SK-N-SH (cell line): ENCODE measurements at regions not wholly inside any gene's neighbourhood (a gene's known extent, or its start where the extent isn't known, plus 50 kb on each side); places are given as distances from the start of the nearest gene placed in this dataset.

ENCODE experiments used
- CTCF ChIA-PET: fragments of 300-600, 350-600 bp; formaldehyde crosslinking; extraction: SDS; loops from one replicate; lab custom pipeline; 2021; lab: Yijun Ruan, JAX
- POLR2A ChIA-PET: fragments of 350-600 bp; sonication (Branson Sonifier 250); formaldehyde crosslinking; extraction: SDS; loops from one replicate; lab custom pipeline; 2020; ENCODE audit warnings: antibody characterized with exemption, inconsistent platforms; lab: Yijun Ruan, JAX
- DNase-seq: peaks from one replicate; pipeline ENCODE4 v3.0.0; 2012
- H2AFZ ChIP-seq: fragments of 200-600 bp; sonication (generic); 2 replicates; pipeline ENCODE4 v1.8.1; 2016; ENCODE audit warnings: antibody characterized with exemption, mild to moderate bottlenecking, low read depth
- H3F3A ChIP-seq: fragments of 200-600 bp; sonication (generic); replicated peaks from 2 replicates; pipeline ENCODE3; 2016; ENCODE audit warnings: antibody characterized with exemption, mild to moderate bottlenecking; ENCODE audit not compliant: insufficient read depth
- H3K27ac ChIP-seq, 2 experiments: fragments of 200-500 bp in 1 of 2; fragments of 200-600 bp in 1 of 2; sonication (Bioruptor generic) in 1 of 2; sonication (generic), shearing (Covaris generic) in 1 of 2; 2 replicates each; pipeline versions ENCODE4 v1.5.1 to v1.6.1; 2014 to 2016; ENCODE audit warnings: low read depth in 2 of 2, inconsistent platforms in 1 of 2, low read length in 1 of 2, mild to moderate bottlenecking in 1 of 2, mixed read lengths in 1 of 2
- H3K27me3 ChIP-seq: fragments of 200-600 bp; sonication (generic), shearing (Covaris generic); 2 replicates; pipeline ENCODE4 v1.6.1; 2016; ENCODE audit warnings: mixed run types; ENCODE audit not compliant: insufficient read depth
- H3K36me3 ChIP-seq, 2 experiments: fragments of 200-500 bp in 1 of 2; fragments of 200-600 bp in 1 of 2; sonication (Bioruptor generic) in 1 of 2; sonication (generic) in 1 of 2; replicated peaks in 1 of 2; 2 replicates each; pipeline versions ENCODE3 to v1.5.1; 2014 to 2016; ENCODE audit warnings: low read length in 1 of 2, mild to moderate bottlenecking in 1 of 2; ENCODE audit not compliant: insufficient read depth in 2 of 2, control insufficient read depth in 1 of 2
- H3K4me1 ChIP-seq, 2 experiments: fragments of 200-500 bp in 1 of 2; fragments of 200-600 bp in 1 of 2; sonication (Bioruptor generic) in 1 of 2; sonication (generic), shearing (Covaris generic) in 1 of 2; 2 replicates each; pipeline versions ENCODE4 v1.5.1 to v1.6.1; 2014 to 2016; ENCODE audit warnings: low read depth in 1 of 2, low read length in 1 of 2, mixed run types in 1 of 2; ENCODE audit not compliant: insufficient read depth in 2 of 2, control insufficient read depth in 1 of 2
- H3K4me2 ChIP-seq: fragments of 200-600 bp; sonication (generic), shearing (Covaris generic); 2 replicates; pipeline ENCODE4 v1.6.1; 2017; ENCODE audit warnings: mixed run types
- H3K4me3 ChIP-seq, 2 experiments: fragments of 200-500 bp in 1 of 2; fragments of 200-600 bp in 1 of 2; sonication (Bioruptor generic) in 1 of 2; sonication (generic), shearing (Covaris generic) in 1 of 2; 2 replicates each; pipeline versions ENCODE4 v1.5.1 to v1.8.1; 2014 to 2016; ENCODE audit warnings: low read depth in 2 of 2, inconsistent platforms in 1 of 2, low read length in 1 of 2, mild to moderate bottlenecking in 1 of 2, mixed read lengths in 1 of 2, moderate library complexity in 1 of 2
- H3K79me2 ChIP-seq: fragments of 200-600 bp; sonication (generic); 2 replicates; pipeline ENCODE4 v1.8.1; 2017; ENCODE audit warnings: mild to moderate bottlenecking; ENCODE audit not compliant: insufficient read depth
- H3K9ac ChIP-seq: fragments of 200-600 bp; sonication (generic); 2 replicates; pipeline ENCODE4 v1.6.1; 2017; ENCODE audit warnings: mixed run types
- H3K9me2 ChIP-seq: fragments of 200-600 bp; sonication (generic); 2 replicates; pipeline ENCODE4 v1.6.1; 2017; ENCODE audit warnings: mixed run types
- H3K9me3 ChIP-seq: fragments of 200-600 bp; sonication (generic); 2 replicates; pipeline ENCODE4 v1.6.1; 2017; ENCODE audit warnings: mixed run types, mild to moderate bottlenecking, moderate library complexity
- H4K20me1 ChIP-seq: fragments of 200-600 bp; sonication (generic); 2 replicates; pipeline ENCODE4 v1.6.1; 2017; ENCODE audit warnings: mild to moderate bottlenecking, mixed run types; ENCODE audit not compliant: insufficient read depth
- FOSL2 ChIP-seq: IDR thresholded peaks from 2 replicates; pipeline ENCODE4 v1.4.0; 2012; ENCODE audit warnings: low read depth, mild to moderate bottlenecking, moderate library complexity, borderline replicate concordance
- FOXM1 ChIP-seq: IDR thresholded peaks from 2 replicates; pipeline ENCODE4 v1.4.0; 2012; ENCODE audit warnings: low read depth, mild to moderate bottlenecking
- MEF2A ChIP-seq: IDR thresholded peaks from 2 replicates; pipeline ENCODE4 v1.4.0; 2012; ENCODE audit warnings: low read depth, borderline replicate concordance
- MXI1 ChIP-seq: IDR thresholded peaks from 2 replicates; pipeline ENCODE4 v1.6.1; 2012; ENCODE audit warnings: mild to moderate bottlenecking, low read depth, low read length, improper control_type of control experiment
- NFIC ChIP-seq: IDR thresholded peaks from 2 replicates; pipeline ENCODE4 v1.4.0; 2012; ENCODE audit warnings: borderline replicate concordance
- POLR2AphosphoS5 ChIP-seq: IDR thresholded peaks from 2 replicates; pipeline ENCODE4 v1.6.1; 2012; ENCODE audit warnings: low read depth, low read length
- SMC3 ChIP-seq: IDR thresholded peaks from 2 replicates; pipeline ENCODE4 v1.6.1; 2012; ENCODE audit warnings: low read depth, low read length, improper control_type of control experiment
- TCF12 ChIP-seq: IDR thresholded peaks from 2 replicates; pipeline ENCODE4 v1.4.0; 2012
- WGBS: methylation state at CpG from one replicate; pipeline ENCODE4 v1.1.6; 2017; ENCODE audit warnings: low lambda C conversion rate; 5-methylcytosine and 5-hydroxymethylcytosine counted together
- TF ChIP-seq, protein P1 (sequence below): IDR thresholded peaks from 2 replicates; pipeline ENCODE4 v1.4.0; 2012; ENCODE audit warnings: low read depth, borderline replicate concordance
- TF ChIP-seq, protein P2 (sequence below): IDR thresholded peaks from 2 replicates; pipeline ENCODE4; 2012
- TF ChIP-seq, protein P3 (sequence below): IDR thresholded peaks from 2 replicates; pipeline ENCODE4 v1.4.0; 2012; ENCODE audit warnings: low read depth
- TF ChIP-seq, protein P4 (sequence below): fragments of 150-350 bp; IDR thresholded peaks from 2 replicates; pipeline ENCODE4 v1.6.1; 2017; ENCODE audit warnings: antibody characterized with exemption, low read length, low read depth, borderline replicate concordance
- TF ChIP-seq, protein P5 (sequence below): fragments of 150-350 bp; IDR thresholded peaks from 2 replicates; pipeline ENCODE4 v1.6.1; 2016; ENCODE audit warnings: mild to moderate bottlenecking, low read depth, low read length

DNA sequence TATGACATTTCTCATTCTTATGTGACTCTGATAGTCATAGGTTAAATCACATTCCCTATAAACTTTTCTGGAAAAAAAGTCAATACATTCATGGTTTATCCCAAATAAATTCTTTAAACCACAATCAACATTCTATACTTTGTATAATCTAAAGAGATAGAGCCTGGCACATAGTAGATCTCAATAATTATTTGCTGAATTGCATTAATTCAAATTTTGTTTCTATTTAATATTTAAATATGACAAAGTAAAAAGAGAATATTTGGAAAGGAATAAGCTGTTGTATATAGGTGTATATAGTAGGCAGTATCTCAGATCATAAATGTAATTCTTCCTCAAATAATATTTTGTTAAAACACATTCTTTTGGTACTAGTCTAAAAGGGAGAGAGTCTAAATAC, 102.2 kb upstream of the USP15 start:
- Histone ChIP-seq H3K4me2 (no peak overlapping the region), H3K9ac (no peak overlapping the region), H2AFZ (no peak overlapping the region), H4K20me1 (no peaks in the 10 kb centered on the region), H3F3A (no peaks in the 10 kb centered on the region), H3K79me2 (no peaks in the 10 kb centered on the region), H3K4me1 (no peaks in the 10 kb centered on the region), H3K9me2 (no peaks in the 10 kb centered on the region), H3K4me3 (no peak overlapping the region), H3K36me3 (no peaks in the 10 kb centered on the region), H3K27ac (no peak overlapping the region), H3K27me3 (no peaks in the 10 kb centered on the region)
- CTCF ChIA-PET: no interaction called here
- no peak for DNase-seq
- POLR2A ChIA-PET: no interaction called here
- TF ChIP-seq, protein P1, sequence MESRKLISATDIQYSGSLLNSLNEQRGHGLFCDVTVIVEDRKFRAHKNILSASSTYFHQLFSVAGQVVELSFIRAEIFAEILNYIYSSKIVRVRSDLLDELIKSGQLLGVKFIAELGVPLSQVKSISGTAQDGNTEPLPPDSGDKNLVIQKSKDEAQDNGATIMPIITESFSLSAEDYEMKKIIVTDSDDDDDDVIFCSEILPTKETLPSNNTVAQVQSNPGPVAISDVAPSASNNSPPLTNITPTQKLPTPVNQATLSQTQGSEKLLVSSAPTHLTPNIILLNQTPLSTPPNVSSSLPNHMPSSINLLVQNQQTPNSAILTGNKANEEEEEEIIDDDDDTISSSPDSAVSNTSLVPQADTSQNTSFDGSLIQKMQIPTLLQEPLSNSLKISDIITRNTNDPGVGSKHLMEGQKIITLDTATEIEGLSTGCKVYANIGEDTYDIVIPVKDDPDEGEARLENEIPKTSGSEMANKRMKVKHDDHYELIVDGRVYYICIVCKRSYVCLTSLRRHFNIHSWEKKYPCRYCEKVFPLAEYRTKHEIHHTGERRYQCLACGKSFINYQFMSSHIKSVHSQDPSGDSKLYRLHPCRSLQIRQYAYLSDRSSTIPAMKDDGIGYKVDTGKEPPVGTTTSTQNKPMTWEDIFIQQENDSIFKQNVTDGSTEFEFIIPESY: no peak
- TF ChIP-seq, protein P2, sequence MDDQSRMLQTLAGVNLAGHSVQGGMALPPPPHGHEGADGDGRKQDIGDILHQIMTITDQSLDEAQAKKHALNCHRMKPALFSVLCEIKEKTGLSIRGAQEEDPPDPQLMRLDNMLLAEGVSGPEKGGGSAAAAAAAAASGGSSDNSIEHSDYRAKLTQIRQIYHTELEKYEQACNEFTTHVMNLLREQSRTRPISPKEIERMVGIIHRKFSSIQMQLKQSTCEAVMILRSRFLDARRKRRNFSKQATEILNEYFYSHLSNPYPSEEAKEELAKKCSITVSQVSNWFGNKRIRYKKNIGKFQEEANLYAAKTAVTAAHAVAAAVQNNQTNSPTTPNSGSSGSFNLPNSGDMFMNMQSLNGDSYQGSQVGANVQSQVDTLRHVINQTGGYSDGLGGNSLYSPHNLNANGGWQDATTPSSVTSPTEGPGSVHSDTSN: no peak
- TF ChIP-seq POLR2AphosphoS5 (no peak), FOXM1 (no peak), TCF12 (no peak), MEF2A (no peak), FOSL2 (no peak), NFIC (no peak), MXI1 (no peak)
- TF ChIP-seq, protein P3, sequence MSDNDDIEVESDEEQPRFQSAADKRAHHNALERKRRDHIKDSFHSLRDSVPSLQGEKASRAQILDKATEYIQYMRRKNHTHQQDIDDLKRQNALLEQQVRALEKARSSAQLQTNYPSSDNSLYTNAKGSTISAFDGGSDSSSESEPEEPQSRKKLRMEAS: no peak
- TF ChIP-seq, protein P4, sequence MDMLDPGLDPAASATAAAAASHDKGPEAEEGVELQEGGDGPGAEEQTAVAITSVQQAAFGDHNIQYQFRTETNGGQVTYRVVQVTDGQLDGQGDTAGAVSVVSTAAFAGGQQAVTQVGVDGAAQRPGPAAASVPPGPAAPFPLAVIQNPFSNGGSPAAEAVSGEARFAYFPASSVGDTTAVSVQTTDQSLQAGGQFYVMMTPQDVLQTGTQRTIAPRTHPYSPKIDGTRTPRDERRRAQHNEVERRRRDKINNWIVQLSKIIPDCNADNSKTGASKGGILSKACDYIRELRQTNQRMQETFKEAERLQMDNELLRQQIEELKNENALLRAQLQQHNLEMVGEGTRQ: no peak
- TF ChIP-seq, all 33 proteins: peak for 0
- H3K9me3 ChIP-seq: no peaks in the 10 kb centered on the region

DNA sequence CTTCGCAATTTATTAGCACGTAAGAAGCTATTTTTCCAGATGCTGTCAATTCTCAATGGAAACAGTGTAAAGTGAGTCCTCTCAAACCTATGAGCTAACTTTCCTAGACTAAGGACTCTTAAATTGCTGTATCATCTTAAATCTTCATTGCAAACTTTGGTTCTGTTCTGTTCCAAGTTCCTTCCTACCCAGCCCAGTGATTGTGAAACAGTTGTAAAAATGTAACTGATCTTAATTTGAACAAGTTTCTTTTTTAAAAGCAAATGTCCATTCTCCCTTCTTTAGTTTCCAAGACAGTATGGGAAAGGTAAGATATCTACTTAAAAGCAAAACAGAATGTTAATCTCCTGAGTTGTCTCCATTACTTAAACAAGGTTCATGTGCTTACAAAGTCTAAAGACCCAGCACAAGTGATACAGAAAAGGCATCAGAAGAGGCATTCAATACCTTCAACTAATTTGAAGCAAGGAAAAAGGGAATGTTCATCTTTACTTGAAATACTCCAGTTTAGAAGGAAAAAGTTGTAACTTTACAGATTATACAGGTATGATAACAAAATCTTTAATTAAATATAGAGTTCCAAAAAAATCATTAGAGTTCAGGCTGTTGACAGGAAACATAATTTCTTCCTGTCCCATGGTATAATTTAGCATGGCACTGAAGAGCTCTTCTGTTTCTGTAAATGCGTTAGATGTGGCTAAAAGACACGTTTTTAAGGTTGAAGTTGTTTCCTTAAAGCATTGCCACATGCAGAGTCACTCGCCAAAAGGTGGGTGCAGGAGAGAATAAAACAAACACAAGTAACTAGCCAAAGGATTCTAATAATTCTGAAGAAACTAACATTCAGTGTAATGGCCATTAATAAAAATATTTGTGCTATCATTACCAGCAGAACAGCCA, 101.5 kb upstream of the USP15 start:
- no peak for DNase-seq
- Histone ChIP-seq H3K27ac (no peak overlapping the region), H3K9ac (no peak overlapping the region), H3F3A (no peaks in the 10 kb centered on the region), H3K9me2 (no peaks in the 10 kb centered on the region), H3K4me3 (no peak overlapping the region), H3K36me3 (no peaks in the 10 kb centered on the region), H3K4me2 (no peak overlapping the region), H3K79me2 (no peaks in the 10 kb centered on the region), H4K20me1 (no peaks in the 10 kb centered on the region), H3K4me1 (no peaks in the 10 kb centered on the region), H2AFZ (no peak overlapping the region), H3K27me3 (no peaks in the 10 kb centered on the region), H3K9me3 (no peaks in the 10 kb centered on the region)
- ChIA-PET CTCF (interaction anchor here (0.7 kb wide), 1 partner anchor 32 kb away, joined by 3 read pairs; no protein-coding TSS in a partner anchor), POLR2A (no interaction called here)
- TF ChIP-seq, protein P5, sequence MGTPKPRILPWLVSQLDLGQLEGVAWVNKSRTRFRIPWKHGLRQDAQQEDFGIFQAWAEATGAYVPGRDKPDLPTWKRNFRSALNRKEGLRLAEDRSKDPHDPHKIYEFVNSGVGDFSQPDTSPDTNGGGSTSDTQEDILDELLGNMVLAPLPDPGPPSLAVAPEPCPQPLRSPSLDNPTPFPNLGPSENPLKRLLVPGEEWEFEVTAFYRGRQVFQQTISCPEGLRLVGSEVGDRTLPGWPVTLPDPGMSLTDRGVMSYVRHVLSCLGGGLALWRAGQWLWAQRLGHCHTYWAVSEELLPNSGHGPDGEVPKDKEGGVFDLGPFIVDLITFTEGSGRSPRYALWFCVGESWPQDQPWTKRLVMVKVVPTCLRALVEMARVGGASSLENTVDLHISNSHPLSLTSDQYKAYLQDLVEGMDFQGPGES: no peak
- TF ChIP-seq SMC3: no peak
- 11% methylated on average over 5 of the region's 5 CpGs for whole genome bisulfite sequencing
